ENCODE measurements at regions not wholly inside any gene's neighbourhood (a gene's known extent, or its start where the extent isn't known, plus 50 kb on each side); places are given as distances from the start of the nearest gene placed in this dataset.

- TF ChIP-seq, protein P1, sequence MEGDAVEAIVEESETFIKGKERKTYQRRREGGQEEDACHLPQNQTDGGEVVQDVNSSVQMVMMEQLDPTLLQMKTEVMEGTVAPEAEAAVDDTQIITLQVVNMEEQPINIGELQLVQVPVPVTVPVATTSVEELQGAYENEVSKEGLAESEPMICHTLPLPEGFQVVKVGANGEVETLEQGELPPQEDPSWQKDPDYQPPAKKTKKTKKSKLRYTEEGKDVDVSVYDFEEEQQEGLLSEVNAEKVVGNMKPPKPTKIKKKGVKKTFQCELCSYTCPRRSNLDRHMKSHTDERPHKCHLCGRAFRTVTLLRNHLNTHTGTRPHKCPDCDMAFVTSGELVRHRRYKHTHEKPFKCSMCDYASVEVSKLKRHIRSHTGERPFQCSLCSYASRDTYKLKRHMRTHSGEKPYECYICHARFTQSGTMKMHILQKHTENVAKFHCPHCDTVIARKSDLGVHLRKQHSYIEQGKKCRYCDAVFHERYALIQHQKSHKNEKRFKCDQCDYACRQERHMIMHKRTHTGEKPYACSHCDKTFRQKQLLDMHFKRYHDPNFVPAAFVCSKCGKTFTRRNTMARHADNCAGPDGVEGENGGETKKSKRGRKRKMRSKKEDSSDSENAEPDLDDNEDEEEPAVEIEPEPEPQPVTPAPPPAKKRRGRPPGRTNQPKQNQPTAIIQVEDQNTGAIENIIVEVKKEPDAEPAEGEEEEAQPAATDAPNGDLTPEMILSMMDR (IDR thresholded peaks at IDR 0.05): no peak
- no peak for TF ChIP-seq POLR2AphosphoS5 (IDR thresholded peaks at IDR 0.05)
These were observed 64.3 kb upstream of the HS3ST3A1 start for GRCh38 chr17:13665872-13666635.

Data from esophagus muscularis mucosa (tissue), 3 donors.